ENCODE measurements at regions not wholly inside any gene's neighbourhood (a gene's known extent, or its start where the extent isn't known, plus 50 kb on each side); places are given as distances from the start of the nearest gene placed in this dataset.

- no peaks in the 10 kb centered on the region for H3K36me3 ChIP-seq (ENCODE audit: control insufficient read depth in 4 of 4, insufficient read depth in 3 of 4, low read depth in 1 of 4, low read length in 3 of 4)
- H3K9me3 ChIP-seq (ENCODE audit: control insufficient read depth in 4 of 4, low read length in 3 of 4) = no peaks in the 10 kb centered on the region
- H3K27ac ChIP-seq (ENCODE audit: low read depth in 1 of 2, low read length in 2 of 2) = no peak overlapping the region
- H3K4me1 ChIP-seq (ENCODE audit: control insufficient read depth in 4 of 4, insufficient read depth in 4 of 4, low read length in 3 of 4) = no peaks in the 10 kb centered on the region
- 92% methylated on average over 2 of the region's 2 CpGs for WGBS
- H3K9ac ChIP-seq (ENCODE audit: low read depth in 1 of 2, low read length in 2 of 2) = no peak overlapping the region
- DNase-seq (ENCODE audit: low spot score) = no peak
- H3K27me3 ChIP-seq (ENCODE audit: control insufficient read depth in 4 of 4, insufficient read depth in 4 of 4, low read length in 3 of 4) = peaks cover 0 to 3% (median 0%) of the 10 kb centered on the region in 4 donors
- no peak for TF ChIP-seq TAF1 (conservative IDR thresholded peaks at IDR 0.05)
- no peak for TF ChIP-seq HNF4A (conservative IDR thresholded peaks at IDR 0.05)
- no peak for TF ChIP-seq JUND (IDR thresholded peaks at IDR 0.05)
- no peak for TF ChIP-seq RXRA (IDR thresholded peaks at IDR 0.05)
- no peak for TF ChIP-seq RAD21 (IDR thresholded peaks at IDR 0.05)
- no peak for TF ChIP-seq NR2F2 (IDR thresholded peaks at IDR 0.05)
- no peak for TF ChIP-seq FOXA1 (IDR thresholded peaks at IDR 0.05)
- no peak for TF ChIP-seq CTCF (IDR thresholded peaks at IDR 0.05; ENCODE audit: low read depth, low read length, missing input control)
- no peak overlapping the region for H3K4me3 ChIP-seq (ENCODE audit: low read depth in 1 of 3, low read length in 3 of 3)
Measured at GRCh38 chr4:133803341-133803740, 398.2 kb downstream of the PABPC4L start.

GRCh38 chr4:133802359-133803140, 399.0 kb downstream of the PABPC4L start:
- WGBS = 60% methylated on average over 3 of the region's 3 CpGs
- TF ChIP-seq RAD21 (IDR thresholded peaks at IDR 0.05) (no peak), FOXA2 (IDR thresholded peaks at IDR 0.05) (no peak), SP1 (IDR thresholded peaks at IDR 0.05) (no peak), ZBTB33 (IDR thresholded peaks at IDR 0.05) (no peak), CTCF (IDR thresholded peaks at IDR 0.05; ENCODE audit: low read depth, low read length, missing input control) (no peak)
- H3K27me3 ChIP-seq (ENCODE audit: control insufficient read depth in 4 of 4, insufficient read depth in 4 of 4, low read length in 3 of 4) = no peaks in the 10 kb centered on the region

GRCh38 chr4:133801883-133802282, 399.7 kb downstream of the PABPC4L start:
- Histone ChIP-seq H3K27ac (ENCODE audit: low read depth in 1 of 2, low read length in 2 of 2) (no peak overlapping the region), H3K27me3 (ENCODE audit: control insufficient read depth in 4 of 4, insufficient read depth in 4 of 4, low read length in 3 of 4) (no peaks in the 10 kb centered on the region), H3K9ac (ENCODE audit: low read depth in 1 of 2, low read length in 2 of 2) (no peak overlapping the region), H3K9me3 (ENCODE audit: control insufficient read depth in 4 of 4, low read length in 3 of 4) (no peaks in the 10 kb centered on the region), H3K4me1 (ENCODE audit: control insufficient read depth in 4 of 4, insufficient read depth in 4 of 4, low read length in 3 of 4) (no peaks in the 10 kb centered on the region), H3K4me3 (ENCODE audit: low read depth in 1 of 3, low read length in 3 of 3) (no peak overlapping the region), H3K36me3 (ENCODE audit: control insufficient read depth in 4 of 4, insufficient read depth in 3 of 4, low read depth in 1 of 4, low read length in 3 of 4) (no peaks in the 10 kb centered on the region)
- TF ChIP-seq SP1 (IDR thresholded peaks at IDR 0.05) (no peak), RXRA (IDR thresholded peaks at IDR 0.05) (no peak), CTCF (IDR thresholded peaks at IDR 0.05; ENCODE audit: low read depth, low read length, missing input control) (no peak), REST (IDR thresholded peaks at IDR 0.05) (no peak), NR2F2 (IDR thresholded peaks at IDR 0.05) (no peak), FOXA1 (IDR thresholded peaks at IDR 0.05) (no peak), FOXA2 (IDR thresholded peaks at IDR 0.05) (no peak), ATF3 (IDR thresholded peaks at IDR 0.05) (no peak), EGR1 (IDR thresholded peaks at IDR 0.05; ENCODE audit: low read depth in 2 of 2) (no peak)
- DNase-seq (ENCODE audit: low spot score) = no peak

More at GRCh38 chr4:133802359-133803140, 399.0 kb downstream of the PABPC4L start:
- Histone ChIP-seq H3K9ac (ENCODE audit: low read depth in 1 of 2, low read length in 2 of 2) (no peak overlapping the region), H3K4me3 (ENCODE audit: low read depth in 1 of 3, low read length in 3 of 3) (no peak overlapping the region), H3K9me3 (ENCODE audit: control insufficient read depth in 4 of 4, low read length in 3 of 4) (no peaks in the 10 kb centered on the region), H3K27ac (ENCODE audit: low read depth in 1 of 2, low read length in 2 of 2) (no peak overlapping the region), H3K36me3 (ENCODE audit: control insufficient read depth in 4 of 4, insufficient read depth in 3 of 4, low read depth in 1 of 4, low read length in 3 of 4) (no peaks in the 10 kb centered on the region), H3K4me1 (ENCODE audit: control insufficient read depth in 4 of 4, insufficient read depth in 4 of 4, low read length in 3 of 4) (no peaks in the 10 kb centered on the region)
- no peak for DNase-seq (ENCODE audit: low spot score)
